NCI-H446 treated with DMSO at 0.1 percent for 48 hours (cell line): ENCODE measurements at regions not wholly inside any gene's neighbourhood (a gene's known extent, or its start where the extent isn't known, plus 50 kb on each side); places are given as distances from the start of the nearest gene placed in this dataset.

ENCODE experiments used
- DNase-seq: peaks from one replicate; lab custom pipeline; 2025; lab: John Stamatoyannopoulos, UW

GRCh38 chr4:24164054-24164693 lies 274.3 kb upstream of the PPARGC1A start:
- no peak for DNase-seq

DNA sequence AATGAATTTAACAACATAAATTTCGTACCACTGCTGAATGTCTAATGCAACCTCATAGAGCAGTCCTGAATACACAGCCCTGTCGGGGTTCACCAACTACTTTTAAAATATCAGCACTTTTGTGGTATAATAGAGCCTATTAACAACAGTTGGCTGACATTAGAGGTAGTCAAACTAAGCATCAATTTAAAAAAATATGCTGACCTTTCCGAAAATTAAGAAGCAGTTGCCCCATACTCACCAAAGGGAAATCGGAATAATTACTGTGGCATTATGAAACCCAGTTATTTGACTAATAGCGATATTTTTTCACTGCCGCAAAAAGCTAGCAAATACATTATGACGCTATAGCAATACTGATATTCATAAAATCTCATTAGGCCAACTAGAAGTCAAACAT lies 273.5 kb upstream of the PPARGC1A start:
- no peak for DNase-seq

GRCh38 chr4:24160358-24160757 lies 270.5 kb upstream of the PPARGC1A start:
- DNase-seq, result no peak

DNA sequence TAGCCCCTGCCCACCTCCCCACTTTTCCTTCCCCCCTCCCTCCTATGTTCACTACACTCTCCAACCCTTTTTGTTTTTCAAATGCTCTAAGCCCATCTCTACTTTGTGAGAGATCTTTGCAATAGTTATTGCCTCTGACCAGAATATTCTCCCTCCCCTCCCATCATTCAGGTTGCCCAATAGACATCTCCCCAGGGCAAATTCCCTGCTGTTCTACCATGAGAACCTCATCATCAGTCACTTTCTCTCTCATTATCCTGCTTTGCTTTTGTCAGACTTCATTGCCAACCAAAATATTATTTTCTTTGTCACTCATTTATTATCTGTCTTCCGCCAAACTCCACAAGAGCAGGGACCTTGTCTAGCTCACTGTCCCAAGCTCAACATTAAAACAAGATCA lies 268.2 kb upstream of the PPARGC1A start:
- no peak for DNase-seq

DNA sequence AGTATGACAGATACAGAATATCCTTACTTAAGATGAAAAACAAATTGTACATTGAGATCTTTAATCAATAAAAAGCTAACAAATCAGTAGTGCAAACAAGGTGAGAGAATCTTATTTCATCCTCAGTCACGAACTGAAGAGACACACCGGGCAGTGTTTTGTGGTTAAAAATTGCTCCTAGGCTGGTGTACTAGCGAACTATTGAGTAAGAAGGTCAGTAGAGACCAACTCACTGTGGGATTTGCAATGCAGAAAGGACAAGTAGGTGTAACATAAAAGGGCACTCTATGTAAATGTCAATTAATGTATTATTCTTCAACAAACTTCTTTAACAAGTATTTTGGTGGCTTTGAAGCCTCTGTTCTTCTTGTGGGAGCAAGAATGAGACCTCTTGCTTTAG lies 260.2 kb upstream of the PPARGC1A start:
- no peak for DNase-seq

GRCh38 chr4:24146127-24146526 lies 256.3 kb upstream of the PPARGC1A start:
- no peak for DNase-seq

DNA sequence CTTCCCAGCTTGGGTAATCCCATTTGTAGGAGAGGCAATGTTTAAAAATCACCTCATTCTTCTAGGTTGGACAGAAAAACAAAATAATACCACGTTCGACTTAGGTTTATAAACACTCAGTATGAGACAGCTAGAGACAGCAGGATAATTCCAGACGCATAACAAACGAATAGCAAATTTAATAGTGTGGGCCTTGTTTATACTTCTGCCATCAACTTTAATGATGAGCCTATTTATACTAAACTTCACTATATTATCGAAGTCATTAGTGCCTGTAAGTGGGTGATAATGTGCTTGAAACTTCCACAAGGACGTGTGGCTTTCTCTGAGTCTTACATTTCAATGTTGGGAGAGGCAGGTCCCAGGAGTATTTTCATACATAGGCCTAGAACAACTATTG lies 255.7 kb upstream of the PPARGC1A start:
- DNase-seq, result no peak

- DNase-seq, result no peak
Measured at GRCh38 chr4:24144381-24144780, 254.5 kb upstream of the PPARGC1A start.

GRCh38 chr4:24143741-24144140 lies 253.9 kb upstream of the PPARGC1A start:
- no peak for DNase-seq

DNA sequence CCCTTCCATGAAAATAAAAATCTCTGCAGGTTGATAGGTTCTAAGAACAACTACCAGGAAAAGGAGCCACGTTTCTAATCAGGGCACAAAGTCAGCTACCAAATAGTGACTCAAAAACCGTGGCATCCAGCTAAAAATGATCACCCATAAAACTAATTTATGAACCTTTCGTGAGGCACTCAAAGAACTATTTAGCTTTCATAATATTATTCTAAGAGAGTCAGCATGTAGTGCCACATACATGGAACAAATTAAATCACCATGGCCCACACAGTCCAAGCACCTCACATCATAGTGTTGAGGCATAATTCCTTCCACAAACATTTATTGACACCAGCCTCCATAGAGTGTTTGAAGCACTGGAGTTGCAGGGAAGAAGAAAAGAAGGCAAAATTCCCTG lies 252.0 kb upstream of the PPARGC1A start:
- DNase-seq, result no peak

DNA sequence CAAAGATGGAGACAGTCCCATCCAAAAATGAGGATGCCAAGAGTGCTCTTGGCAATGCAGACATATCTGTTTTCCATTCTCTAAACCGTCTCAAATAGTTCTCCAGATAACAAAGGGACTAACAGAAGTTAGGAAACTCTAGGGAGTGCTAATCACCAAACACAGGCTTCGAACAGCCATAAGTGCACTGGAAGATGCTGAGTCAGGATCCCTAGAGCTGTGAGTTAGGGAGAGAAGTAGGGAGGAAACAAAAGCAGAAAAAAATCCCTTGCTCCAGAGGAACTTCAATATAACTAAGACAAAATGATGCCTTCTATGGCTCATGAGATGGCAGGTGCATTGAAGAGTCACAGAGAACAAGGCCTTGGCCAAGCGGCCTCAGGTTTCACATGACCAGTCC lies 251.0 kb upstream of the PPARGC1A start:
- no peak for DNase-seq

DNA sequence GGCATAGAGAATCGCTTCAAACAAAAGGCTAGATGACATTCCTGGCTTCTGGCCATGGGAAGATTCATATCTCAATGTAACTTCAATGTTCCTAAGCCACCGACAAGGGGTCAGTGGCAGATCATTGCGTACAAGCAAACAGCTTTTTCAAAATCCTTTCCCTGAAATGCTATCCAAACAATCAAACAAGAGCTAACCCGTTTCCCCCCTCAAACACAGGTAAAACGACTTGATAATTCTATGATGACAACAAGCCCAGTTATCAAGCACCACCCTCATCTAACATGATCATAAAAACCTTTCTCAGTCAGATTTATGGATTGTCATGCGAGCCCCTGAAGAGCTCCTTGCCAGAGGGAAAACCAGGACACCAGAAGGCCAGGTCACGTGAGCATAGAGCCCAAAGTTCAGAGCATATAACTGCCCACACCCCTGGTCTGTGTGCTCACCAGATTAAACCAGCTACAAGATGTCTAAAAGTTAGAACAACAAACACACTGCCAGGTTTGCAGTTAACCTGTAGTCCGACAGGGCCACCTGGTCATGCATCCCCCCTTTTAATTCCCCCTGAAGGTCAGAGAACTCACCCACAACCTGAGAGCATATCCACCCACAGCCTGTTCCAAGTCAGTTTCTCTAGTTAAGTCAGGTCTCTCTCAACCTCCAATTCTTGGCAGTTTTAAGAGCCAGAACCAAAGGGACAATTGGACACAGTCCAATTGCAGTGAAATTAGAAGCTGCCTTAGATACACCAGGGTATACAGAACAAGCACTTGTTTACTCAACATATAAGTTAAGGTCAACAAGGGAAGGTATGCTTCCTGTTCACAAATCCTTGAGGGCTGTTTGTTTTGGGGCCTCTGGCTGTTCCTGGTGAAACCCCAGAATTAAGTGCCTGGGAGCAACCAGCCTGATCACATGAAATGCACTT lies 248.1 kb upstream of the PPARGC1A start:
- DNase-seq, result no peak

GRCh38 chr4:24131954-24132673 lies 242.3 kb upstream of the PPARGC1A start:
- no peak for DNase-seq

GRCh38 chr4:24130637-24131036 lies 240.8 kb upstream of the PPARGC1A start:
- DNase-seq, result no peak

- no peak for DNase-seq
Measured at GRCh38 chr4:24126776-24127175, 236.9 kb upstream of the PPARGC1A start.

DNA sequence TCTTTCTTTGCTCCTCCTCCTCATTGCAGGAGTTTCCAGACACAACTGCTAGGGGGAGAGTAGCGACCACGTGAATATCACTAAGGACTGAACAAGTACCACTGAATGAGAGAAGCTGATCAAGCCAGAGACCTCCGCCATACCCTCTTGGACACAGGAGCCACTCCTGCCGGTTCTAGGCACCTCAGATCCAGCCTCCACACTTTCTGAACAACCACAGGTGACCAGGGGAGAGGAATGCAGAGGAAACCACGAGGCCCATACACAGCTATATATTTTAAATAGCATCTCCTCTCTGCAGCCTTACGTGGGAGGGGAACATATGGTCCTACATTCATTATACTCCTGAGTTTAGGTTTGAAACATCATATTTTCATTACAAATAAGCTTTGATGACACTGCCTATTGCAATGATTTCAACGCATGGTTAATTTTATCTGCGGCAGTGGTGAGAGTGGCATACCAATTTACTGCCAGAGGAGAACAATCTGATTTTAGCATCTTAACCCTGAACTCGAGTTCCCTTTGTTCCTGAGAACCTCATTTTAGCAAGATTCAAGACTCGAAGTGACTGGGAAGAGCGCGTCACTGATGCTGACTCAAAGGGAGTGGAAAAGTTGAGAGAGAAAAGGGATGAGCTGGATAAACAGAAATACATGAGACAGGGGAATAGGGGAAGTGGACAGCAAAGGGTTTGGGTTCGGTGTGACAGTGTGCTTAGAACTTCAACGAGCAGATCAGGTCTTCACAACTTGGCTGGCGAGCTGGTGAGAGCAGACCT lies 231.7 kb upstream of the PPARGC1A start:
- no peak for DNase-seq

GRCh38 chr4:24117975-24118374 lies 228.1 kb upstream of the PPARGC1A start:
- no peak for DNase-seq

- DNase-seq, result no peak
Measured at GRCh38 chr4:24116107-24116506, 226.3 kb upstream of the PPARGC1A start.

DNA sequence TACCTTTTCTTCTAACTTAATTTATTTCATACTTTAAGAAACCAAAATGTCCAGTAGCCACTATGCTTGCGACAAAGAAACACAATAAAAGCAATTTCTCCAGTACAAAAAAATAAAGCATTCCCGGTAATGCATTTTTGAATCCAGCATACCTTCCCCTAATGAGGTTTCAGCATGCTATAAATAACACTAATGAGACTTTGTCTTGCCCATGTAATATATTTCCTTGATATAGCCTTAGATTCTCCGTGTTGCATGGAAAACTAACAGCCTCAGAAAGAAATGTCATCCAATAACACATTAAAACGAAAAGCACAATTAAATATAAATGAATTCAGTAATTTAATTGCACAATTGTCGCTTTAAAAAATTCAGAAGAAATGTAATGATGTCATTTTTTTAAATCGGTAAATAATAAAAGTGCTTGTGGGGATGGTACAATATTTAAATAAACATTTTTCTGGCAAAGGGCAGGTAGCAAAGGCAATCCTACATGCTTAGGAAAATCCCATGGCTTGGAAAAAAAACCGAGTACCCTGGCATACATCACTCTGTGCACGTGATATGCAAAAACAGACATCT lies 225.2 kb upstream of the PPARGC1A start:
- DNase-seq, result no peak

DNA sequence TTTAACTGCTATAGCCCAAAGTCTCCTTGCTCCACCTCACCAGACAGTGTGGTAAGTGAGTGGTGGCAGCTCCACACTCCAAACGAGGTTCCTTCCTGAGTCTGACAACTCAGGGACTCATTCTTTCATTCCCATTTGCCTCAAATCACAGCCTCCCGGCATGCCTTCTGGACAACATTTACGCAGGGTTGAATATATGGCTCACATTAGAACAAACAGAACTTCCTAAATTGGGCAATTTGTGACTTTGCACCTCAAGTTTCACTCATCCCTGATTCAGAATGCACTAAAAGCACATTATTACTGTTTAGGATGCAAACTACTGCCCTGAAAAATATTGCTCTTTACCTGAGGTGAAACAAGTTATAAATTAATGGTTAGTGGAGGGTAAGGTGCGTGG lies 224.6 kb upstream of the PPARGC1A start:
- DNase-seq, result no peak

DNA sequence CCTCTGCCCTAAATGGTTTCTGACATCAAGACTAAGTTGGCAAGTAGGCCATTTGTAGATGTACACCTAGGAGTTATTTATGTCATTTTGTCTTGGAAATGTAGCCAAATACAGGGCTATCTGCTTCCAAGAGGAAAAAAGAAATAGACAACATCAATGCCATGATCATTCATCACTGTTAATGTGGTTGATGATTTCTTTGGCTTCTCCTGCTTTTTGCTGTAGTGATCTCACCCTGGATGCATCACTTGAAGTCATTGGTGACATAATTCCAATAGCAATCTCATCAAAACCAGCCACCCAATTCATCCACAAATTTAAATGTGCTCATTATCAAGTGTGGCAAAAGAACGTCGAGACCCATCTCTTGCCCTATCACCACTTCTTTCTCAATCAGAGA lies 222.6 kb upstream of the PPARGC1A start:
- no peak for DNase-seq

GRCh38 chr4:24108567-24108966 lies 218.7 kb upstream of the PPARGC1A start:
- no peak for DNase-seq
